H1 (cell line): ENCODE measurements at regions not wholly inside any gene's neighbourhood (a gene's known extent, or its start where the extent isn't known, plus 50 kb on each side); places are given as distances from the start of the nearest gene placed in this dataset.

ENCODE experiments used
- POLR2A ChIP-seq, 2 experiments: IDR thresholded peaks; 1 replicate in 1 of 2; 2 replicates in 1 of 2; pipeline ENCODE4 v1.6.1; 2011; ENCODE audit warnings: low read depth in 2 of 2, low read length in 2 of 2, mild to moderate bottlenecking in 2 of 2; ENCODE audit errors: control extremely low read depth in 1 of 2
- RNF2 ChIP-seq: fragments of 200-900, 300-1000 bp; sonication (generic); IDR thresholded peaks from 2 replicates; pipeline ENCODE4 v1.7.1; 2016; ENCODE audit warnings: borderline replicate concordance, low read depth, mild to moderate bottlenecking, antibody characterized with exemption, low read length; ENCODE audit not compliant: poor library complexity, severe bottlenecking; ENCODE audit errors: missing control alignments
- TF ChIP-seq, protein P1 (sequence below), 3 experiments: IDR thresholded peaks; 1 replicate in 2 of 3; 2 replicates in 1 of 3; pipeline versions ENCODE4 v1.5.1 to v1.6.1; 2011; ENCODE audit warnings: low read length in 3 of 3, mild to moderate bottlenecking in 3 of 3, inconsistent platforms in 2 of 3, low read depth in 1 of 3, moderate library complexity in 1 of 3; ENCODE audit not compliant: insufficient read depth in 1 of 3; ENCODE audit errors: control extremely low read depth in 1 of 3

- TF ChIP-seq POLR2A (IDR thresholded peaks at IDR 0.05; ENCODE audit: control extremely low read depth in 1 of 2, low read depth in 2 of 2, low read length in 2 of 2), result no peak
- TF ChIP-seq, protein P1, sequence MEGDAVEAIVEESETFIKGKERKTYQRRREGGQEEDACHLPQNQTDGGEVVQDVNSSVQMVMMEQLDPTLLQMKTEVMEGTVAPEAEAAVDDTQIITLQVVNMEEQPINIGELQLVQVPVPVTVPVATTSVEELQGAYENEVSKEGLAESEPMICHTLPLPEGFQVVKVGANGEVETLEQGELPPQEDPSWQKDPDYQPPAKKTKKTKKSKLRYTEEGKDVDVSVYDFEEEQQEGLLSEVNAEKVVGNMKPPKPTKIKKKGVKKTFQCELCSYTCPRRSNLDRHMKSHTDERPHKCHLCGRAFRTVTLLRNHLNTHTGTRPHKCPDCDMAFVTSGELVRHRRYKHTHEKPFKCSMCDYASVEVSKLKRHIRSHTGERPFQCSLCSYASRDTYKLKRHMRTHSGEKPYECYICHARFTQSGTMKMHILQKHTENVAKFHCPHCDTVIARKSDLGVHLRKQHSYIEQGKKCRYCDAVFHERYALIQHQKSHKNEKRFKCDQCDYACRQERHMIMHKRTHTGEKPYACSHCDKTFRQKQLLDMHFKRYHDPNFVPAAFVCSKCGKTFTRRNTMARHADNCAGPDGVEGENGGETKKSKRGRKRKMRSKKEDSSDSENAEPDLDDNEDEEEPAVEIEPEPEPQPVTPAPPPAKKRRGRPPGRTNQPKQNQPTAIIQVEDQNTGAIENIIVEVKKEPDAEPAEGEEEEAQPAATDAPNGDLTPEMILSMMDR (IDR thresholded peaks at IDR 0.05; ENCODE audit: control extremely low read depth in 1 of 3, insufficient read depth in 1 of 3, low read depth in 1 of 3, low read length in 3 of 3), result no peak
- TF ChIP-seq RNF2, result no peak
Measured at GRCh38 chr6:62652692-62653328, 366.8 kb upstream of the KHDRBS2 start.
